WTC11 (cell line): ENCODE measurements at regions not wholly inside any gene's neighbourhood (a gene's known extent, or its start where the extent isn't known, plus 50 kb on each side); places are given as distances from the start of the nearest gene placed in this dataset.

Experiments
- ATAC-seq: fragments of 200-7000 bp; cut with Tn5 transposase; 2 replicates; pipeline ENCODE4 v1.10.0; 2021; ENCODE audit warnings: mild to moderate bottlenecking, moderate library complexity
- CTCF ChIA-PET: fragments of 300-600 bp; sonication (Branson Sonifier 250); formaldehyde crosslinking; loops from one replicate; lab custom pipeline; 2021; ENCODE audit warnings: antibody characterized with exemption; lab: Charles Lee
- POLR2A ChIA-PET: fragments of 350-600 bp; sonication (Branson Sonifier 250); formaldehyde crosslinking; loops from one replicate; lab custom pipeline; 2021; ENCODE audit warnings: antibody characterized with exemption; lab: Charles Lee
- DNase-seq: peaks from one replicate; pipeline ENCODE4 v3.0.0; 2021; ENCODE audit warnings: low spot score
- H3K27ac Mint-ChIP-seq: 2 replicates; pipeline ENCODE4 v1.8.0; 2021; ENCODE audit warnings: mixed read lengths
- H3K27me3 Mint-ChIP-seq: 2 replicates; pipeline ENCODE4 v1.8.0; 2021; ENCODE audit warnings: low read depth, mild to moderate bottlenecking, moderate library complexity, mixed read lengths
- H3K36me3 Mint-ChIP-seq: 2 replicates; pipeline ENCODE4 v1.8.0; 2021; ENCODE audit warnings: mixed read lengths
- H3K4me1 Mint-ChIP-seq: 2 replicates; pipeline ENCODE4 v1.8.0; 2022; ENCODE audit warnings: mixed read lengths
- H3K4me3 Mint-ChIP-seq: 2 replicates; pipeline ENCODE4 v1.8.0; 2021; ENCODE audit warnings: mild to moderate bottlenecking, moderate library complexity, mixed read lengths
- H3K9me3 Mint-ChIP-seq: 2 replicates; pipeline ENCODE4 v1.8.0; 2021; ENCODE audit warnings: mixed read lengths
- AFF4 ChIP-seq: sonication (generic); formaldehyde crosslinking; IDR thresholded peaks from 2 replicates; pipeline ENCODE4 v1.8.1; 2023; ENCODE audit warnings: mild to moderate bottlenecking, missing genetic modification reagents, borderline replicate concordance
- CBFB ChIP-seq: sonication (generic); formaldehyde crosslinking; IDR thresholded peaks from 2 replicates; pipeline ENCODE4 v1.8.1; 2022; ENCODE audit warnings: mild to moderate bottlenecking, low read depth, missing genetic modification reagents
- CDX4 ChIP-seq: fragments of 250-450 bp; sonication (Bioruptor Pico); IDR thresholded peaks from 2 replicates; pipeline ENCODE4 v1.9.0; 2021; ENCODE audit warnings: moderate library complexity, mild to moderate bottlenecking, inconsistent platforms, borderline replicate concordance
- CREM ChIP-seq: sonication (generic); formaldehyde crosslinking; IDR thresholded peaks from 2 replicates; pipeline ENCODE4 v1.8.1; 2022; ENCODE audit warnings: mild to moderate bottlenecking, missing genetic modification reagents, moderate library complexity
- ERG ChIP-seq: fragments of 250-450 bp; sonication (Bioruptor Pico); IDR thresholded peaks from 2 replicates; pipeline ENCODE4 v1.8.0; 2021; ENCODE audit warnings: mild to moderate bottlenecking
- FOXJ3 ChIP-seq: sonication (generic); formaldehyde crosslinking; IDR thresholded peaks from 2 replicates; pipeline ENCODE4 v1.9.0; 2021; ENCODE audit warnings: missing genetic modification reagents, mild to moderate bottlenecking, borderline replicate concordance
- FOXK1 ChIP-seq: sonication (generic); formaldehyde crosslinking; IDR thresholded peaks from 2 replicates; pipeline ENCODE4 v1.8.0; 2022; ENCODE audit warnings: mild to moderate bottlenecking, moderate library complexity, missing genetic modification reagents
- GTF2I ChIP-seq: fragments of 250-450 bp; sonication (Bioruptor Pico); conservative IDR thresholded peaks from 2 replicates; pipeline ENCODE4 v1.4.0; 2021; ENCODE audit warnings: mild to moderate bottlenecking
- IRF2 ChIP-seq: sonication (generic); formaldehyde crosslinking; IDR thresholded peaks from 2 replicates; pipeline ENCODE4 v1.8.0; 2022; ENCODE audit warnings: low read depth, missing genetic modification reagents, borderline replicate concordance
- MYBL2 ChIP-seq: sonication (generic); formaldehyde crosslinking; IDR thresholded peaks from 2 replicates; pipeline ENCODE4 v1.8.1; 2023; ENCODE audit warnings: mild to moderate bottlenecking, moderate library complexity, missing genetic modification reagents
- NFATC4 ChIP-seq: fragments of 250-450 bp; sonication (Bioruptor Pico); IDR thresholded peaks from 2 replicates; pipeline ENCODE4 v1.9.0; 2021; ENCODE audit warnings: mild to moderate bottlenecking
- NR1H2 ChIP-seq: sonication (generic); formaldehyde crosslinking; IDR thresholded peaks from 2 replicates; pipeline ENCODE4 v1.9.0; 2021; ENCODE audit warnings: mild to moderate bottlenecking, moderate library complexity, missing genetic modification reagents
- NR3C1 ChIP-seq: sonication (generic); formaldehyde crosslinking; conservative IDR thresholded peaks from 2 replicates; pipeline ENCODE4 v1.8.1; 2023; ENCODE audit warnings: low read depth, mild to moderate bottlenecking, missing genetic modification reagents
- SMAD3 ChIP-seq: sonication (generic); formaldehyde crosslinking; IDR thresholded peaks from 2 replicates; pipeline ENCODE4 v1.8.0; 2022; ENCODE audit warnings: missing genetic modification reagents, mild to moderate bottlenecking, borderline replicate concordance
- TEAD1 ChIP-seq: sonication (generic); formaldehyde crosslinking; IDR thresholded peaks from 2 replicates; pipeline ENCODE4 v1.8.0; 2022; ENCODE audit warnings: mild to moderate bottlenecking, missing genetic modification reagents
- ZNF232 ChIP-seq: sonication (generic); formaldehyde crosslinking; IDR thresholded peaks from 2 replicates; pipeline ENCODE4 v1.8.0; 2022; ENCODE audit warnings: mild to moderate bottlenecking, missing genetic modification reagents
- ZNF425 ChIP-seq: fragments of 250-450 bp; sonication (Bioruptor Pico); conservative IDR thresholded peaks from 2 replicates; pipeline ENCODE4 v1.9.0; 2021; ENCODE audit warnings: mild to moderate bottlenecking
- ZNF671 ChIP-seq: fragments of 250-450 bp; sonication (Bioruptor Pico); IDR thresholded peaks from 2 replicates; pipeline ENCODE4 v1.8.0; 2021; ENCODE audit warnings: mild to moderate bottlenecking
- TF ChIP-seq, protein P1 (sequence below): sonication (generic); formaldehyde crosslinking; IDR thresholded peaks from 2 replicates; pipeline ENCODE4 v1.8.1; 2023; ENCODE audit warnings: mild to moderate bottlenecking, moderate library complexity, missing genetic modification reagents

GRCh38 chr5:56317923-56318561, 84.9 kb upstream of the ANKRD55 start (continued):
- TF ChIP-seq, protein P1, sequence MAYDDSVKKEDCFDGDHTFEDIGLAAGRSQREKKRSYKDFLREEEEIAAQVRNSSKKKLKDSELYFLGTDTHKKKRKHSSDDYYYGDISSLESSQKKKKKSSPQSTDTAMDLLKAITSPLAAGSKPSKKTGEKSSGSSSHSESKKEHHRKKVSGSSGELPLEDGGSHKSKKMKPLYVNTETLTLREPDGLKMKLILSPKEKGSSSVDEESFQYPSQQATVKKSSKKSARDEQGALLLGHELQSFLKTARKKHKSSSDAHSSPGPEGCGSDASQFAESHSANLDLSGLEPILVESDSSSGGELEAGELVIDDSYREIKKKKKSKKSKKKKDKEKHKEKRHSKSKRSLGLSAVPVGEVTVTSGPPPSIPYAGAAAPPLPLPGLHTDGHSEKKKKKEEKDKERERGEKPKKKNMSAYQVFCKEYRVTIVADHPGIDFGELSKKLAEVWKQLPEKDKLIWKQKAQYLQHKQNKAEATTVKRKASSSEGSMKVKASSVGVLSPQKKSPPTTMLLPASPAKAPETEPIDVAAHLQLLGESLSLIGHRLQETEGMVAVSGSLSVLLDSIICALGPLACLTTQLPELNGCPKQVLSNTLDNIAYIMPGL (CRISPR knock-in tag): no peak
- TF ChIP-seq GTF2I (CRISPR knock-in tag): no peak
- no peak for TF ChIP-seq FOXK1 (CRISPR knock-in tag)
- no peak for TF ChIP-seq IRF2 (CRISPR knock-in tag)
- TF ChIP-seq CBFB (CRISPR knock-in tag): no peak

GRCh38 chr5:56316299-56316994, 83.3 kb upstream of the ANKRD55 start:
- H3K27ac Mint-ChIP-seq: no peak overlapping the region
- DNase-seq (no peak), ATAC-seq (peak; percentile 21; the same call in 1 of the 2 replicates)
- ChIA-PET CTCF (interaction anchor here (1.6 kb wide), 1 partner anchor 522 kb away, joined by 5 read pairs; no protein-coding TSS in a partner anchor), POLR2A (no interaction called here)
- TF ChIP-seq CDX4 (CRISPR knock-in tag): no peak
- no peak for TF ChIP-seq CREM
- no peak for TF ChIP-seq ZNF232
- TF ChIP-seq MYBL2 (CRISPR knock-in tag): no peak
- no peak for TF ChIP-seq ZNF671
- TF ChIP-seq NR1H2 (CRISPR knock-in tag): no peak
- TF ChIP-seq FOXJ3 (CRISPR knock-in tag): no peak
- TF ChIP-seq NR3C1 (CRISPR knock-in tag): no peak
- TF ChIP-seq AFF4 (CRISPR knock-in tag): no peak
- TF ChIP-seq ZNF425 (CRISPR knock-in tag): no peak
- TF ChIP-seq NFATC4 (CRISPR knock-in tag): no peak
- no peak for TF ChIP-seq ERG (CRISPR knock-in tag)
- TF ChIP-seq TEAD1 (CRISPR knock-in tag): no peak
- no peak for TF ChIP-seq SMAD3
- no peak for TF ChIP-seq CBFB (CRISPR knock-in tag)
- peaks cover 24% of the 10 kb centered on the region for H3K4me1 Mint-ChIP-seq
- H3K4me3 Mint-ChIP-seq: no peak overlapping the region
- no peaks in the 10 kb centered on the region for H3K9me3 Mint-ChIP-seq
- peaks cover 63% of the 10 kb centered on the region for H3K27me3 Mint-ChIP-seq
- H3K36me3 Mint-ChIP-seq: no peaks in the 10 kb centered on the region
